ENCODE measurements at regions not wholly inside any gene's neighbourhood (a gene's known extent, or its start where the extent isn't known, plus 50 kb on each side); places are given as distances from the start of the nearest gene placed in this dataset.

- Mint-ChIP-seq H3K4me1 (no peaks in the 10 kb centered on the region), H3K9me3 (no peaks in the 10 kb centered on the region), H3K36me3 (no peaks in the 10 kb centered on the region), H3K27ac (no peak overlapping the region), H3K4me3 (no peak overlapping the region), H3K27me3 (ENCODE audit: low read depth in 3 of 3) (peaks cover 0 to 3% (median 2%) of the 10 kb centered on the region in 3 donors)
- DNase-seq, result no peak
These were observed 589.8 kb upstream of the CDH4 start for GRCh38 chr20:60662307-60662706.

- H3K36me3 Mint-ChIP-seq, result no peaks in the 10 kb centered on the region
- no peak overlapping the region for H3K4me3 Mint-ChIP-seq
- H3K27ac Mint-ChIP-seq, result no peak overlapping the region
- DNase-seq, result no peak
- no peaks in the 10 kb centered on the region for H3K9me3 Mint-ChIP-seq
- peaks cover 0 to 4% (median 2%) of the 10 kb centered on the region in 3 donors for H3K27me3 Mint-ChIP-seq (ENCODE audit: low read depth in 3 of 3)
- no peaks in the 10 kb centered on the region for H3K4me1 Mint-ChIP-seq
These were observed 588.0 kb upstream of the CDH4 start for GRCh38 chr20:60664106-60664505.

GRCh38 chr20:60667641-60668040 lies 584.4 kb upstream of the CDH4 start:
- Mint-ChIP-seq H3K27me3 (ENCODE audit: low read depth in 3 of 3) (peaks cover 0 to 5% (median 4%) of the 10 kb centered on the region in 3 donors), H3K4me1 (no peaks in the 10 kb centered on the region), H3K27ac (no peak overlapping the region), H3K9me3 (no peaks in the 10 kb centered on the region), H3K36me3 (no peaks in the 10 kb centered on the region), H3K4me3 (no peak overlapping the region)
- no peak for DNase-seq

- Mint-ChIP-seq H3K4me1 (no peaks in the 10 kb centered on the region), H3K4me3 (no peak overlapping the region), H3K27me3 (ENCODE audit: low read depth in 3 of 3) (peaks cover 0 to 6% (median 4%) of the 10 kb centered on the region in 3 donors), H3K9me3 (no peaks in the 10 kb centered on the region), H3K36me3 (no peaks in the 10 kb centered on the region), H3K27ac (no peak overlapping the region)
- no peak for DNase-seq
These were observed 582.9 kb upstream of the CDH4 start for GRCh38 chr20:60669211-60669610.

GRCh38 chr20:60676011-60676410 lies 576.0 kb upstream of the CDH4 start:
- no peak for DNase-seq
- Mint-ChIP-seq H3K4me1 (no peaks in the 10 kb centered on the region), H3K27me3 (ENCODE audit: low read depth in 3 of 3) (peaks cover 2 to 16% (median 2%) of the 10 kb centered on the region in 3 donors), H3K27ac (no peak overlapping the region), H3K9me3 (no peaks in the 10 kb centered on the region), H3K36me3 (no peaks in the 10 kb centered on the region), H3K4me3 (no peak overlapping the region)

GRCh38 chr20:60677819-60678218 lies 574.2 kb upstream of the CDH4 start:
- no peaks in the 10 kb centered on the region for H3K36me3 Mint-ChIP-seq
- DNase-seq, result no peak
- no peak overlapping the region for H3K4me3 Mint-ChIP-seq
- peaks cover 2 to 16% (median 6%) of the 10 kb centered on the region in 3 donors for H3K27me3 Mint-ChIP-seq (ENCODE audit: low read depth in 3 of 3)
- H3K9me3 Mint-ChIP-seq, result no peaks in the 10 kb centered on the region
- H3K27ac Mint-ChIP-seq, result no peak overlapping the region
- H3K4me1 Mint-ChIP-seq, result no peaks in the 10 kb centered on the region

GRCh38 chr20:60680554-60680953 lies 571.5 kb upstream of the CDH4 start:
- no peaks in the 10 kb centered on the region for H3K36me3 Mint-ChIP-seq
- no peaks in the 10 kb centered on the region for H3K4me1 Mint-ChIP-seq
- no peaks in the 10 kb centered on the region for H3K9me3 Mint-ChIP-seq
- DNase-seq, result no peak
- H3K27ac Mint-ChIP-seq, result no peak overlapping the region
- peaks cover 2 to 13% (median 6%) of the 10 kb centered on the region in 3 donors for H3K27me3 Mint-ChIP-seq (ENCODE audit: low read depth in 3 of 3)
- H3K4me3 Mint-ChIP-seq, result no peak overlapping the region

- Mint-ChIP-seq H3K4me3 (no peak overlapping the region), H3K4me1 (no peaks in the 10 kb centered on the region), H3K27me3 (ENCODE audit: low read depth in 3 of 3) (peaks cover 2 to 4% (median 3%) of the 10 kb centered on the region in 3 donors), H3K9me3 (no peaks in the 10 kb centered on the region), H3K27ac (no peak overlapping the region), H3K36me3 (no peaks in the 10 kb centered on the region)
- DNase-seq, result no peak
These were observed 564.8 kb upstream of the CDH4 start for GRCh38 chr20:60687213-60687612.

- Mint-ChIP-seq H3K36me3 (no peaks in the 10 kb centered on the region), H3K27me3 (ENCODE audit: low read depth in 3 of 3) (peaks cover 2 to 7% (median 2%) of the 10 kb centered on the region in 3 donors), H3K4me1 (no peaks in the 10 kb centered on the region), H3K27ac (no peak overlapping the region), H3K9me3 (no peaks in the 10 kb centered on the region), H3K4me3 (no peak overlapping the region)
- DNase-seq, result no peak
These were observed 561.3 kb upstream of the CDH4 start for GRCh38 chr20:60690771-60691170.

GRCh38 chr20:60691966-60692615 lies 560.0 kb upstream of the CDH4 start:
- no peak overlapping the region for H3K27ac Mint-ChIP-seq
- peaks cover 2 to 7% (median 2%) of the 10 kb centered on the region in 3 donors for H3K27me3 Mint-ChIP-seq (ENCODE audit: low read depth in 3 of 3)
- DNase-seq, result no peak
- H3K4me3 Mint-ChIP-seq, result no peak overlapping the region
- no peaks in the 10 kb centered on the region for H3K36me3 Mint-ChIP-seq
- no peaks in the 10 kb centered on the region for H3K4me1 Mint-ChIP-seq
- H3K9me3 Mint-ChIP-seq, result no peaks in the 10 kb centered on the region

- no peak for DNase-seq
- Mint-ChIP-seq H3K27ac (no peak overlapping the region), H3K9me3 (no peaks in the 10 kb centered on the region), H3K4me3 (no peak overlapping the region), H3K36me3 (no peaks in the 10 kb centered on the region), H3K27me3 (ENCODE audit: low read depth in 3 of 3) (peaks cover 2 to 7% (median 3%) of the 10 kb centered on the region in 3 donors), H3K4me1 (no peaks in the 10 kb centered on the region)
These were observed 558.4 kb upstream of the CDH4 start for GRCh38 chr20:60693496-60694133.

GRCh38 chr20:60694763-60695162 lies 557.3 kb upstream of the CDH4 start:
- no peak for DNase-seq

GRCh38 chr20:60695226-60696000 lies 556.6 kb upstream of the CDH4 start:
- Mint-ChIP-seq H3K27ac (no peak overlapping the region), H3K4me1 (no peaks in the 10 kb centered on the region), H3K27me3 (ENCODE audit: low read depth in 3 of 3) (peaks cover 2 to 9% (median 6%) of the 10 kb centered on the region in 3 donors), H3K9me3 (no peaks in the 10 kb centered on the region), H3K4me3 (no peak overlapping the region), H3K36me3 (no peaks in the 10 kb centered on the region)
- no peak for DNase-seq

More at GRCh38 chr20:60694763-60695162, 557.3 kb upstream of the CDH4 start:
- H3K9me3 Mint-ChIP-seq, result no peaks in the 10 kb centered on the region
- H3K27me3 Mint-ChIP-seq (ENCODE audit: low read depth in 3 of 3), result peaks cover 2 to 9% (median 6%) of the 10 kb centered on the region in 3 donors
- no peak overlapping the region for H3K27ac Mint-ChIP-seq
- no peaks in the 10 kb centered on the region for H3K4me1 Mint-ChIP-seq
- H3K4me3 Mint-ChIP-seq, result no peak overlapping the region
- H3K36me3 Mint-ChIP-seq, result no peaks in the 10 kb centered on the region

- H3K27ac Mint-ChIP-seq, result no peak overlapping the region
- DNase-seq, result no peak
- no peaks in the 10 kb centered on the region for H3K9me3 Mint-ChIP-seq
- H3K27me3 Mint-ChIP-seq (ENCODE audit: low read depth in 3 of 3), result peaks cover 2 to 9% (median 5%) of the 10 kb centered on the region in 3 donors
- H3K36me3 Mint-ChIP-seq, result no peaks in the 10 kb centered on the region
- no peak overlapping the region for H3K4me3 Mint-ChIP-seq
- H3K4me1 Mint-ChIP-seq, result no peaks in the 10 kb centered on the region
These were observed 554.8 kb upstream of the CDH4 start for GRCh38 chr20:60697252-60697651.

Measured in immature natural killer cell (primary cell).